ENCODE measurements at regions not wholly inside any gene's neighbourhood (a gene's known extent, or its start where the extent isn't known, plus 50 kb on each side); places are given as distances from the start of the nearest gene placed in this dataset.
"Not testable (repeated sequence)": the region's sequence is repeated elsewhere in the genome, so short reads cannot be mapped to it uniquely, and the experiment has no call there.

GRCh38 chr1:115453666-115454065 is 115.6 kb upstream of the NGF start:
- no peak for DNase-seq (ENCODE audit: low read depth, low spot score)

DNA sequence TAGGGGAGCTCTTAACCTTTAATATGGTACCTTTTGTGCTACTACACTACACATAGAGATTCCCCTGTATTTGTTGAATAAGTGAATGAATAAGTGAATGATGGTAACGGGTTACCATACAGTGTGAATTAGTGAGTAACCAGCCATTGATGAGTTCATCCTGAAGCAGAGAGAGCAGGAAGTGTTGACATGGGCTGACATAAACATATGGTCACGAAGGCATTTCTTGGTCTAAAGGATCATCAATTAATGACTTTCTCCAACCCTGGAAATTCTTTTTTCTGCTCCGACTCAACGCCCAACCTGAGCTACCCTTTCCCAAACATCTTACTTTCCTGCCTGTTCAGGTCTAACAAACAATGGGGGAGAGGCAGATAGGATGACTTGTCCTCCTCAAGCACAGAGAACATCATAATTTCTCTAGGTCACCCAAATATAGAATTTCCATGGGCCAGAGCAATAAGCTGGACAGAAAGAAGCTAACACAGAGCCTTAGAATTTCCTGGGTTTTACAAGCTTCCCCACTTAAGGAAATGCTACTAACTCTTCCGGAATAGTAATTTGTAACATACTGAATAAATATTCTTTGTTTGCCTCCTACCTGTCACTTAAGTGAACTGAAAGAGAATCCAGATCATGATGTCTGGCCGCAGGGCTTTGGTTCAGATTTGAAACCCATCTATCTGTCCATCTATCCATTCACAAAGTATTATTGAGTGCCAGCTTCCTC is 114.7 kb upstream of the NGF start:
- DNase-seq (ENCODE audit: low read depth, low spot score) = no peak

DNA sequence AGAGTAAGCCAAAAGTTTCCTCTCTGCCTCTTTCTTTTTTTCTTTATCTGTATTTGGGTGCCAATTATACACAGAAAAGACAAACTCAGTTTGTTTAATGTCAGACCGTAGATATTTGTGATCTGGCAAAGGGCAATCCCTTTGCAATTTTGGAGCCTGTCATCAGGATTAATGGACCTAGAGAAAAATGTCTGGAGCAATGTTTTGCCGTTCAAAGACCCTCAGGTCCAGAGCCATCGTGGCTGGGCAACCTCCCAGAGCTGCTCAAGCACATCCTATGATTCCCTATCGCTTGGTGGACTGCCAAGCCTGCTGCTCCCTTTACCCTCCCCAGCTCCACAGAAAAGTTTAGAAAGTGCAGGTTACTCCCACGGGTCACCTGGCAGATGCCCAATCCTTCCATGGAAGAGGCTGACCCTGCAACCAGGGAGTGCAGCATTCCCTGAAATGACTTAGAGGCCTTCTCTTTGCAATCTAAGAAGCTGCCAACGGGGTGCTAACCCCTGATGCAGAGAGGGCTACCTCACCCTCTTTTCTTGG is 112.5 kb upstream of the NGF start:
- no peak for DNase-seq (ENCODE audit: low read depth, low spot score)

DNA sequence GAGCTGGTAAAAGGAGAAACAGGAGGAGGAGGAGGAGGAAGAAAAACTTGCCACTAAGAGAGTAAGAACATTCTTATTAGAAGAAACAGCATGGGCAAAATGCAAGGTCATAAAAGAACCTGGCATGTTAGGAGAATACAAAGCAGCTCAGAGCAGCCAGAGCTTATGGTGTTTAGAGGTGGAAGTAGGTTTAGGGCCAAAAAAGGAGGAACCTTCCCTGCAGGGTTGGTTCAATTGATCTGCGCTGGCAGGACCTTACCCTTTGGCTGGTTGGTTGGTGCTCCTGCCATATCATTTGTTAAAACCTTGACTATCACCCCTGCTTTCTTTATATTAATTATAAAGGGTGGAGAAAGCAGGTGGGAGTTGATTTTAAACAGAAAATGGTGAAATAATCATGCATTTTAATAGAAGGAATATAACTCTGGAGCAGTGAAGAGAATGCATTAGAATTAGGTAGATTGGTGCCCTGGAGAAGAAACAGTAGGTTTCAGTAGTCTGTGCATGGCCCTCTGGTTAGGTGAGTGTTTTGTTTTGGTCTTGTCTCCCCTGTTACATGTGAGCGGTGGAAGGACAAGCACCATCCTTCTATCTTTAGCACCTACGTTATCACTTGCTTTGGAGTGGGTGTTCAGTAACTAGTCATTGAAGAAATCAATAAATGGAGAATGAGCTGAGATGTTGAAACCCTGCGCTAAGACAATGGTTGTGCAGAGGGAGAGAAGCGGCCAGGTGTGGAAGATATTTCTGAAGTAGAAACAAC is 110.4 kb upstream of the NGF start:
- no peak for DNase-seq (ENCODE audit: low read depth, low spot score)

DNA sequence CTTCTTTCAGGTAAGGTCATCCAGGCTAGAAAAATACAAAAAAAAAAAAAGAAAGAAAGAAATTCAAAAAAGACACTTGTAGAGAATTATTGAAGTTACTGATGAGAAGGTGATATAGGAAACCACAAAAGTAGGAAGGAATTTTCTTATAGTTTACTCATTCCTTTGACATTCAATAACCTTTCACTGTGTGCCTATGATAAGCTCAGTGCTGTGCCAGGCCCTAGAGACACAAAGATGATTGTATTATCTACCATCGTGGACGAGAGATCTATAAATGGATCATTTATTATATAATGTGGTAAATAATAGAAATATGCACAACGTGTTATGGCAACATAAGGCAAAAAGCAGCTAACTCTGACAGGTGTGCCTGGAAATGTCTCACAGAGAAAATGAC is 109.6 kb upstream of the NGF start:
- no peak for DNase-seq (ENCODE audit: low read depth, low spot score)

DNA sequence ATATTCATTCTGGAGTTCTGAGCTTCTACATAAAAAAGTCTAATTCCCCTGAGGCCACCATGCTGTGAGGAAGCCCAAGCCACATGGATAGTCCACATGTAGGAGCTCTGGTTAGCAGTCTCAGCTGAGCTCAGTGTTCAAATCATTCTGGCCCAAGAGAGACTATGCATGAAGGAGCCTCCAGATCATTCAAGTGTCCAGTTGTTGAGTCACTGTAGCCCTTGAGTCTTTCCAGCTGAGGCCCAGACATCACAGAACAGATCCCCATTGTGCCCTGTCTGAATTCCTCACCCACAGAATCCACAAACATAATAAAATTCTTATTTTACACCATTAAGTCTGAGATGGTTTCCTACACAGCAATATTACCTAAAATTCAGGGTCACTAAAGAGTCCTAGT is 107.0 kb upstream of the NGF start:
- DNase-seq (ENCODE audit: low read depth, low spot score) = no peak

DNA sequence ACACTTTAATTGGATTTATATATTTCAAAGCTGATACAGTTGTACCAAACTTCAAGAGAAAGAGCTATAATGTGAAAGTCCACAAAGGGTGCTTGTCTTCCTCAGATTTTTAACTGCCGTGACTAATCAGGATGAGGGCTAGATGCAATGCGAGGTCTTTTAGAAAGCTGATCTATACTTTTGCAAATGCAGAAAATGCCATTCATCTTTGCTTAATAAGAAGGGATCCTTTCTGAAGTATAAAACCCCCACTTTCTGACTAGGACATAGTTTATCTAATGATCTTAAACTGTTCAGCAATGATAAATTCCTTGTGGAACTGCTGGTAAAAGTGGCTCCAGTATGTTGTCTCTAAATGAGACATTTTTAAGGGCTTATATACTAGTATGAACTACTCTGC is 102.7 kb upstream of the NGF start:
- no peak for DNase-seq (ENCODE audit: low read depth, low spot score)

DNA sequence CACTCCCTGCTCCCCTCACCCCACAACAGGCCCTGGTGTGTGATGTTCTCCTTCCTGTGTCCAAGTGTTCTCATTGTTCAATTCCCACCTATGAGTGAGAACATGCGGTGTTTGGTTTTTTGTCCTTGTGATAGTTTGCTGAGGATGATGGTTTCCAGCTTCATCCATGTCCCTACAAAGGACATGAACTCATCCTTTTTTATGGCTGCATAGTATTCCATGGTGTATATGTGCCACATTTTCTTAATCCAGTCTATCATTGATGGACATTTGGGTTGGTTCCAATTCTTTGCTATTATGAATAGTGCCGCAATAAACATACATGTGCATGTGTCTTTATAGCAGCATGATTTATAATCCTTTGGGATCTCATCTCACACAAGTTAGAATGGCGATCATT is 101.5 kb upstream of the NGF start:
- not testable (repeated sequence) for DNase-seq (ENCODE audit: low read depth, low spot score)

DNA sequence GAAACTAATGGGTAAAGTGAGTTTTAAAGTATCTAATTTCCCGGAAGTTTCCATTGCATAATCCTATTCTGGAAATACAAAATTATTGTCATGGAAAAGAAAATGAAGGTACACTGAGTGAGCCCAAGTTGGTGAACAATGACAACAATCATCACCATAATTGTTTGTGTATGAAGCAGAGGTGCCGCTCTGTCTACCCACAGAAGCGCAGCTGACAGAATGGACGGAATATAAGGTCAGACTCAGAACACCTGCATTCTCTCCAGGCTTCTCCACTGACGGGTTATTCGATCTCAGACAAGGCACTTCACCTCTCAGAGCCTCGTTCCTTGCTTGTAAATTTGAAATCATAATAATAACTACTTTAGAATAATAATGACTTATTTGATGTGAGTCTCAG is 99.1 kb upstream of the NGF start:
- DNase-seq (ENCODE audit: low read depth, low spot score) = no peak

DNA sequence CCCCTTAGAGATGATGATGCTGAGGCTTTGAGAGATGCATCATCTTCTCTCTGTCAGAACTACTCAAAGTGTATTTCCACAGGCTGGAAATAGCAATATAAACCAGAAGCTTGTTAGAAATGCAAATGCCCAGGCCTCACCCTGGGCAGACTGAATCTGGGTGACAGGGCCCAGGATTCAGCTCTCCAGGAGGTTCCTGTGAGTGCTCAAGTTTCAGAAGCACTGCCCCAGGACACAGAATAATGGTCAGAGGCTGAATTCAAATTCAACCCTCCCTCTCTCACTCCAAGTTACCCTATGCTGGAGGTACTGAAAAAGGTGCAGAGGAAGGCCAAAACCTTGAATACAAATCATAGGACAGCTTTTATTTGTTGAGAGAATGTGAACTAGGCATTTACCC is 98.5 kb upstream of the NGF start:
- DNase-seq (ENCODE audit: low read depth, low spot score) = no peak

- DNase-seq (ENCODE audit: low read depth, low spot score) = no peak
Measured at GRCh38 chr1:115433483-115433882, 95.4 kb upstream of the NGF start.

DNA sequence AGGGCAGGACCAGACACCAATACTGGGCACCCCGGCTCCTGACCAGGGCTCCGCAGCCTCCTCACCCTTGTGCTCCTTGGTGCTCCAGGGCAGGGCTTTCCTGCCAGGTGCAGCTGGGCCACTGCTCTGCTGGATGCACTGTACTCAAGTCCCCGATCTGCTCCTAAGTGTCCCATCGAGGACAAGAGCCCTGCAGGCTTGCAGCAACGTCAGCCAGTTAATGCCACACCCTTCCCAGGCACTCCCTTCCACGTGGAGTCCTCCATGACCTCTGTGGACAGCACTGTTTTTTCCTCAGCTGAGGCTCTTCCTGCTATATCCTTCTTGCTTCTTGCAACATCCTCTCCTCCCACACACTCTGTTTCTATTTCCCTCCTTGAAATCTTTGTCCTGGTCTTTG is 94.0 kb upstream of the NGF start:
- no peak for DNase-seq (ENCODE audit: low read depth, low spot score)

DNA sequence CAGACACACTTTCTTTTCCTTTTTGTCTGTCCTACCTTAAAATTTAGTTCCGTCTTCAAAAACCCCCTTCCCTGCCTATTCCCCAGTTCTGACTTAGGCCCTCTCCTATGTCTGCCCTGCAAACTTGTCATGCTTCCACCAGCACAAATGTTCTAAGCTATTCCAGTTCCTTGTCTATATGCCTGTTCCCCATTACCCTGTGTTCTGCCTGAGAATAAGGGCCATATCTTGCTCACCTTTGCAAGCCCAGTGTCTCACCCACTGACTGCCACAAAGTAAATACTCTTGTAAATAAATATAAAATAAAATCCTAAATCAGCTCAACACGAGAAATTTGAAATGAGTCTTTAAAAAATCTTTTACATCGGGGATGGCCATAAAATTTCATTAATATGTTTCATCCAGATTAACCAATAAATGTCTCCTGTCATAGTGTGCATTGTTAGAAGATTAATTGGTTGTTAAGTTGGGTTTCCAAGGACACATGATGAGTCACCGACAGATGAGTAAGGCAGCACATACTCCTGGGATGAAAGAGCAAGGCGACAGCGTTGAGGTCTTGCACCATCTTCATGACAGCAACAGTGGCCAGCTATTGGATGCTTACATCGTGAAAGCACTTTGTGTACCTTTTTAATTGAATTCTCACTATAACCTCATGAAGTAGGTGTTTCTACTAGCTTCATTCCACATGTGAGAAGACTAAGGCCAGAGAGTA is 92.6 kb upstream of the NGF start:
- no peak for DNase-seq (ENCODE audit: low read depth, low spot score)

GRCh38 chr1:115429884-115430283 is 91.8 kb upstream of the NGF start:
- no peak for DNase-seq (ENCODE audit: low read depth, low spot score)

DNA sequence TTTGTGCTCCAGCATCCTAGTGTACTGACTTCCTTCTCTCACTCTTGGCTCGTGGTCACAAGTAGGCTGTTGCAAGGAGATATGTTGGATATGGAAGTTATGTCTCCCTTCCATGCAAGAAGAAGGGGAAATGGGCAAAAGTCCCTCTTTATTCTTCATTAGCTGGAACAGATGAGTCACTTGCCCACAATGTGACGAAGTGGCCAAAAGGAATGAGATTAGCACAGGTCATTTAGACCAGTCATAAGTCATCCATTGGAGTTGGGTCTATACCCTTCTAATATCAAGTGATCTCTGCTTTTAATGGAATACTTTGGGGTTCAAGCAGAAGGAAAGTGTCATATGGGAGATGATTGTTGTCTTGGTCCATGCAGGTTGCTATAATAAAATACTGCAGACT is 91.2 kb upstream of the NGF start:
- DNase-seq (ENCODE audit: low read depth, low spot score) = no peak

DNA sequence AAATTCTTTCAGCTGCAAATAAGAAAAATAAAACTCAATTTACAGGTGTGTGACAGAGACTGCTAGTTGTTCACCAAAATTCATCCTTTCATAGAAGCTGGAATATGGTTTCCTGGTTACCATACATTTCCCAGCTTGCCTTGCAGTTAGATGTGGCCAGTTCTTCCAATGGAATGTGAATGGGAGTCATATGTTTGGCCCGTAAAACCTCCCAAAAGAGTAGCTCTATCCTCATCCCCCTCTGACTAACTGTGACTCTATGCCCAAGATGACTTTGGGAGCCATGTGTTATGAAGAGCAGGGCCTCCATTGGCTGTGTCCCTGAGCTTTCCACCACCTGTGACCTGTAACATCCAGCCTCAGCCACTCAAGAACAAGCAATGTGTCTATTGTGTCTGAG is 90.6 kb upstream of the NGF start:
- no peak for DNase-seq (ENCODE audit: low read depth, low spot score)

DNA sequence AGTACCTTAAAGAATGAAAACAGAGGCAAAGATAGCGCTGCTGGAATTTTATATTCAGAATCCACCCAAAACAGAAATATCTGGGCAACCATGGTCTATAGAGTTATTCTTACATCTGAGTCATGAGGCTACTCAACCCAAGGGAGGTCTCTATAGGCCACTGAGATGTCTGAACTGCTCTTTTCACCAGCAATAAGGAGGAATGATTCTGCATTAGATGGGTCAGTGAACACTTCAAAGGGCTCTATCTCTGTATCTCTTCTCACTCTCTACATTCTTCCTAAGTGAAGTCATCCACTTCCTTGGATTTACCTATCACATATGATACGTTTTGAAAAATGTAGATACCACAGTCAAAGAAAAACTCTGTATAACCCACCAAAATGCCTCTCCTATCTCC is 90.2 kb upstream of the NGF start:
- no peak for DNase-seq (ENCODE audit: low read depth, low spot score)

DNA sequence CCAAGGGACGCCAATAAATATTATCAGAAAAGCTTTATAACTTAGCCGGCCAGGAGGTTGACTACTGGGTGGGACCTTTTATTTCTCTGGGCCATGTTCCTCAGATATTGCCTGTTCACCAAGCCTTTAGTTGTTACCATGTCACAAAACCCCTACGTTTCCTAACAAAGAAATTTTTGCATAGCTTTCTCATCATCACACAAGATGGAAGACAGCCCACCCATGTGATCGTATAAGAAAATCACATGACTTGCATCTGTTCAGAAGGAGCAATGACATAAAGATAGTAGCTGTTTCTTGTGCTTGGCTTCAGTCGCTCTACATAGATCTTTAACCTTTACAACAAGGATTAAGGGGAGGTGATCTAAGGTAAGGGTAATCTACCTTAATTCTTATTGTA is 88.9 kb upstream of the NGF start:
- DNase-seq (ENCODE audit: low read depth, low spot score) = no peak

DNA sequence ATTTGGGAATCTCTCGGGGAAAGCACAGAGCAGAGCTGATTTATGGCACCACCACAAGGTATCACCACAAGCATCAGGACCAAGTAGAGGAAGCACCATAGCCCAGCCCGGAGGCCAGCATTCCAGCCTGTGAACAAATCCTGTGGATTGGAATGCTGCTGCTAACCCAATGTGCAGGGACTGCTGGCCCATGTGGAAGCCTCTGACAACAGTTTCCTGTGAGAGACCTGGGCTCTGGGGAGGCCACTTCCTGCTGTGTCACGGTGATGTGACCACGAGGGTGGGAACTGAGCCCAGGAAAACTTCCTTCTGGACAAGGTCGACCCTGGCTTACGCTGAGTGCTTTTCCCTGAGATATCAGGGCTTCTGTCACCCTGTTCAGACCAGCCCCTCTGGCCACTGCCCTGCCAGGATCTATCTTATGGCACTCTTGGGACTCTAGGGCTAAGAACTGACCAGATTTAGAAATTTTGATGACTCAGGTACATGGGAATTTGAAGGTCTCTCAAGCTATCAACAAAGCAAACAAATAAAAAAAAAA is 88.3 kb upstream of the NGF start:
- no peak for DNase-seq (ENCODE audit: low read depth, low spot score)

GRCh38 chr1:115425442-115425841 is 87.4 kb upstream of the NGF start:
- no peak for DNase-seq (ENCODE audit: low read depth, low spot score)

GRCh38 chr1:115423776-115424175 is 85.7 kb upstream of the NGF start:
- DNase-seq (ENCODE audit: low read depth, low spot score) = no peak

DNA sequence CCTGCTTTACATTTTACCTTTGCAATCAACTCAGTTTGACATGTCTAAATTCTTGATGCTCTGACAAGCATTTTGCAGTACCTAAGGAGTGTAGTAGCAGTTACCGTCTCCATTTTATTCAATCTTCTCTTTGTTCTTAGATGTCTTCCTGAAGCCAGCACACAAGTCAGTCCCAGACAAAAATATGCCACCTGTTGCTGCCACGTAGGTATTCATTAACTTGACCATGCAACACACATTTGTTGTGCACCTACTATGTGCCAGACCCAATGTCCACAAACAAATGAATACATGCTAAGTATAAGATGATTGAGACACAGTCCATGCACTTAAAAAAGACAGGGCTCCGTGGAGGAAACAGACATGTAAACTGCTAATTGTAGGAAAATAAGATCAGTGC is 81.5 kb upstream of the NGF start:
- no peak for DNase-seq (ENCODE audit: low read depth, low spot score)
